Liver (tissue), 8 donors: ENCODE measurements at regions not wholly inside any gene's neighbourhood (a gene's known extent, or its start where the extent isn't known, plus 50 kb on each side); places are given as distances from the start of the nearest gene placed in this dataset.

Source experiments
- DNase-seq: peaks from one replicate; pipeline ENCODE4 v3.0.0-alpha.2; 2017; ENCODE audit warnings: low spot score
- H3K27ac ChIP-seq, 2 donors: one replicate each; pipeline ENCODE4 v1.7.0; 2013; ENCODE audit warnings: inconsistent platforms in 2 of 2, low read length in 2 of 2, control low read depth in 1 of 2, low read depth in 1 of 2, mild to moderate bottlenecking in 1 of 2
- H3K27me3 ChIP-seq, 4 donors: one replicate each; pipeline versions ENCODE4 v1.6.1 to v1.7.0; 2013; ENCODE audit warnings: low read length in 3 of 4, inconsistent platforms in 1 of 4, mild to moderate bottlenecking in 1 of 4, moderate library complexity in 1 of 4; ENCODE audit not compliant: control insufficient read depth in 4 of 4, insufficient read depth in 4 of 4
- H3K36me3 ChIP-seq, 4 donors: one replicate each; pipeline versions ENCODE4 v1.6.1 to v1.7.0; 2013; ENCODE audit warnings: low read length in 3 of 4, mild to moderate bottlenecking in 3 of 4, low read depth in 1 of 4, moderate library complexity in 1 of 4; ENCODE audit not compliant: control insufficient read depth in 4 of 4, insufficient read depth in 3 of 4
- H3K4me1 ChIP-seq, 4 donors: one replicate each; pipeline versions ENCODE4 v1.6.1 to v1.7.0; 2013; ENCODE audit warnings: low read length in 3 of 4, mild to moderate bottlenecking in 3 of 4, moderate library complexity in 1 of 4; ENCODE audit not compliant: control insufficient read depth in 4 of 4, insufficient read depth in 4 of 4
- H3K4me3 ChIP-seq, 3 donors: one replicate each; pipeline versions ENCODE4 v1.6.1 to v1.7.0; 2013; ENCODE audit warnings: low read length in 3 of 3, control low read depth in 1 of 3, low read depth in 1 of 3, mild to moderate bottlenecking in 1 of 3
- H3K9ac ChIP-seq, 2 donors: one replicate each; pipeline ENCODE4 v1.7.0; 2013; ENCODE audit warnings: low read length in 2 of 2, mild to moderate bottlenecking in 2 of 2, moderate library complexity in 2 of 2, control low read depth in 1 of 2, low read depth in 1 of 2
- H3K9me3 ChIP-seq, 4 donors: one replicate each; pipeline versions ENCODE4 v1.6.1 to v1.7.0; 2013; ENCODE audit warnings: low read length in 3 of 4; ENCODE audit not compliant: control insufficient read depth in 4 of 4
- EGR1 ChIP-seq, 2 donors: IDR thresholded peaks; 2 replicates each; pipeline ENCODE4 v1.6.1; 2016 to 2018; ENCODE audit warnings: antibody characterized with exemption in 2 of 2, low read depth in 2 of 2
- FOXA1 ChIP-seq: IDR thresholded peaks from 2 replicates; pipeline ENCODE4 v1.6.1; 2016; ENCODE audit warnings: antibody characterized with exemption
- FOXA2 ChIP-seq: IDR thresholded peaks from 2 replicates; pipeline ENCODE4 v1.6.1; 2016; ENCODE audit warnings: antibody characterized with exemption
- GABPA ChIP-seq, 2 donors: IDR thresholded peaks in 1 of 2; conservative IDR thresholded peaks in 1 of 2; 2 replicates each; pipeline ENCODE4 v1.6.1; 2016; ENCODE audit warnings: antibody characterized with exemption in 2 of 2, mild to moderate bottlenecking in 1 of 2, moderate library complexity in 1 of 2
- HNF4A ChIP-seq, 2 donors: conservative IDR thresholded peaks; 2 replicates each; pipeline ENCODE4 v1.6.1; 2016; ENCODE audit warnings: antibody characterized with exemption in 2 of 2, mild to moderate bottlenecking in 2 of 2
- HNF4G ChIP-seq: IDR thresholded peaks from 2 replicates; pipeline ENCODE4 v1.6.1; 2016; ENCODE audit warnings: antibody characterized with exemption
- JUND ChIP-seq, 2 donors: IDR thresholded peaks; 2 replicates each; pipeline ENCODE4 v1.6.1; 2016; ENCODE audit warnings: antibody characterized with exemption in 2 of 2
- NR2F2 ChIP-seq: IDR thresholded peaks from 2 replicates; pipeline ENCODE4 v1.6.1; 2016; ENCODE audit warnings: antibody characterized with exemption
- RAD21 ChIP-seq, 2 donors: IDR thresholded peaks; 2 replicates each; pipeline ENCODE4 v1.6.1; 2016; ENCODE audit warnings: antibody characterized with exemption in 2 of 2, mild to moderate bottlenecking in 2 of 2
- RXRA ChIP-seq, 2 donors: IDR thresholded peaks; 2 replicates each; pipeline ENCODE4 v1.6.1; 2017 to 2018; ENCODE audit warnings: antibody characterized with exemption in 2 of 2, mild to moderate bottlenecking in 1 of 2
- SP1 ChIP-seq: IDR thresholded peaks from 2 replicates; pipeline ENCODE4 v1.6.1; 2018; ENCODE audit warnings: antibody characterized with exemption, mild to moderate bottlenecking
- TAF1 ChIP-seq: conservative IDR thresholded peaks from 2 replicates; pipeline ENCODE4 v1.6.1; 2016; ENCODE audit warnings: antibody characterized with exemption, mild to moderate bottlenecking
- YY1 ChIP-seq: IDR thresholded peaks from 2 replicates; pipeline ENCODE4 v1.6.1; 2016; ENCODE audit warnings: antibody characterized with exemption, mild to moderate bottlenecking
- WGBS: extraction: QIAGEN DNeasy Blood & Tissue Kit; methylation state at CpG from one replicate; pipeline ENCODE4 v1.1.7; 2013; 5-methylcytosine and 5-hydroxymethylcytosine counted together
- TF ChIP-seq, protein P1 (sequence below): IDR thresholded peaks from 2 replicates; pipeline ENCODE4 v1.6.1; 2016; ENCODE audit warnings: antibody characterized with exemption
- TF ChIP-seq, protein P2 (sequence below): IDR thresholded peaks from 2 replicates; pipeline ENCODE4 v1.6.1; 2016; ENCODE audit warnings: antibody characterized with exemption
- TF ChIP-seq, protein P3 (sequence below): IDR thresholded peaks from 2 replicates; pipeline ENCODE4 v1.6.1; 2016; ENCODE audit warnings: antibody characterized with exemption
- TF ChIP-seq, protein P4 (sequence below): fragments of 150-350 bp; IDR thresholded peaks from 2 replicates; pipeline ENCODE4 v1.5.1; 2017; ENCODE audit warnings: improper control_type of control experiment, low read depth, low read length; ENCODE audit not compliant: missing input control
- TF ChIP-seq, protein P5 (sequence below): IDR thresholded peaks from 2 replicates; pipeline ENCODE4 v1.6.1; 2016; ENCODE audit warnings: antibody characterized with exemption, mild to moderate bottlenecking
- donor health status: healthy.
- donor health status: healthy.
- donor health status: healthy.
- donor health status: healthy.
- donor health status: healthy.

DNA sequence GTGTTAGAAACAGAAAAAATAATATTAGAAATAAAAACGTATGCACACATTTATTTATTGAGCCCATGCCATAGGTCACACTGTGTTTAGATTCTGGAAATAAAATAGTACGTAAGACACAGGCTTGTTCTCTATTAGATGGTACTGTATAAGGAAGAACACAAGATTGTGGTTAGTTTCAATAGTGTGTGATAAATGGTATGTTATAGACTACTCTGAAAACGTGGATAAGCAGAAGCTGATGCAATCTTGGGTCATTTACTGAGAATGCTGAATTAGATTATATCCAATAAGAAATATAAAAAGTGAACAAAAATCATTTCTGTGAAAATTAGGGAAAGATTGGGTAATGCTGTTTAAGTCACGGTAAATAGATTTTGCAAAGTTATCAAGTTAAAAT is 1456.4 kb upstream of the ACO1 start (continued):
- TF ChIP-seq, protein P1, sequence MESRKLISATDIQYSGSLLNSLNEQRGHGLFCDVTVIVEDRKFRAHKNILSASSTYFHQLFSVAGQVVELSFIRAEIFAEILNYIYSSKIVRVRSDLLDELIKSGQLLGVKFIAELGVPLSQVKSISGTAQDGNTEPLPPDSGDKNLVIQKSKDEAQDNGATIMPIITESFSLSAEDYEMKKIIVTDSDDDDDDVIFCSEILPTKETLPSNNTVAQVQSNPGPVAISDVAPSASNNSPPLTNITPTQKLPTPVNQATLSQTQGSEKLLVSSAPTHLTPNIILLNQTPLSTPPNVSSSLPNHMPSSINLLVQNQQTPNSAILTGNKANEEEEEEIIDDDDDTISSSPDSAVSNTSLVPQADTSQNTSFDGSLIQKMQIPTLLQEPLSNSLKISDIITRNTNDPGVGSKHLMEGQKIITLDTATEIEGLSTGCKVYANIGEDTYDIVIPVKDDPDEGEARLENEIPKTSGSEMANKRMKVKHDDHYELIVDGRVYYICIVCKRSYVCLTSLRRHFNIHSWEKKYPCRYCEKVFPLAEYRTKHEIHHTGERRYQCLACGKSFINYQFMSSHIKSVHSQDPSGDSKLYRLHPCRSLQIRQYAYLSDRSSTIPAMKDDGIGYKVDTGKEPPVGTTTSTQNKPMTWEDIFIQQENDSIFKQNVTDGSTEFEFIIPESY: no peak
- no peak for TF ChIP-seq HNF4G
- TF ChIP-seq JUND (IDR thresholded peaks at IDR 0.05): no peak
- TF ChIP-seq YY1: no peak
- no peak for TF ChIP-seq EGR1 (IDR thresholded peaks at IDR 0.05; ENCODE audit: low read depth in 2 of 2)

DNA sequence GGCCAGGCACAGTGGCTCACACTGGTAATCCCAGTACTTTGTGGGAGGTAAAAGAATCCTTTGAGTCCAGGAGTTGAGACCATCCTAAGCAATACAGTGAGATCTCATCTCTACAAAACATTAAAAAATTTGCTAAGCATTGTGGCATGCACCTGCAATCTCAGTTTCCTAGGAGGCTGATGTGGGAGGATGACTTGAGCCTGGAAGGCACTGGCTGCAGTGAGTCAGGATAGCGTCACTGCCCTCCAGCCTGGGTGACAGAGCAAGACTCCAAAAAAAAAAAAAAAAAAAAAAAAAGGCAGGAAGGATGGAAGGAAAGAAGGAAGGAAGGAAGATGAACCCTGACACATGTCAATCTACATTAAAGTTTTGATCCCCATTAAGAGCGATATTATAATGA is 1452.2 kb upstream of the ACO1 start:
- TF ChIP-seq HNF4A (conservative IDR thresholded peaks at IDR 0.05) (no peak), RAD21 (IDR thresholded peaks at IDR 0.05) (no peak), TAF1 (no peak), NR2F2 (no peak), RXRA (IDR thresholded peaks at IDR 0.05) (no peak), FOXA2 (no peak), GABPA (IDR thresholded peaks at IDR 0.05 in 1 of 2, conservative IDR thresholded peaks at IDR 0.05 in 1 of 2) (no peak), EGR1 (IDR thresholded peaks at IDR 0.05; ENCODE audit: low read depth in 2 of 2) (no peak), SP1 (no peak), YY1 (no peak), FOXA1 (no peak), HNF4G (no peak), JUND (IDR thresholded peaks at IDR 0.05) (no peak)
- TF ChIP-seq, protein P2, sequence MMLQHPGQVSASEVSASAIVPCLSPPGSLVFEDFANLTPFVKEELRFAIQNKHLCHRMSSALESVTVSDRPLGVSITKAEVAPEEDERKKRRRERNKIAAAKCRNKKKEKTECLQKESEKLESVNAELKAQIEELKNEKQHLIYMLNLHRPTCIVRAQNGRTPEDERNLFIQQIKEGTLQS: no peak
- TF ChIP-seq, protein P1: no peak
- TF ChIP-seq, protein P3, sequence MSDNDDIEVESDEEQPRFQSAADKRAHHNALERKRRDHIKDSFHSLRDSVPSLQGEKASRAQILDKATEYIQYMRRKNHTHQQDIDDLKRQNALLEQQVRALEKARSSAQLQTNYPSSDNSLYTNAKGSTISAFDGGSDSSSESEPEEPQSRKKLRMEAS: no peak
- TF ChIP-seq, protein P4, sequence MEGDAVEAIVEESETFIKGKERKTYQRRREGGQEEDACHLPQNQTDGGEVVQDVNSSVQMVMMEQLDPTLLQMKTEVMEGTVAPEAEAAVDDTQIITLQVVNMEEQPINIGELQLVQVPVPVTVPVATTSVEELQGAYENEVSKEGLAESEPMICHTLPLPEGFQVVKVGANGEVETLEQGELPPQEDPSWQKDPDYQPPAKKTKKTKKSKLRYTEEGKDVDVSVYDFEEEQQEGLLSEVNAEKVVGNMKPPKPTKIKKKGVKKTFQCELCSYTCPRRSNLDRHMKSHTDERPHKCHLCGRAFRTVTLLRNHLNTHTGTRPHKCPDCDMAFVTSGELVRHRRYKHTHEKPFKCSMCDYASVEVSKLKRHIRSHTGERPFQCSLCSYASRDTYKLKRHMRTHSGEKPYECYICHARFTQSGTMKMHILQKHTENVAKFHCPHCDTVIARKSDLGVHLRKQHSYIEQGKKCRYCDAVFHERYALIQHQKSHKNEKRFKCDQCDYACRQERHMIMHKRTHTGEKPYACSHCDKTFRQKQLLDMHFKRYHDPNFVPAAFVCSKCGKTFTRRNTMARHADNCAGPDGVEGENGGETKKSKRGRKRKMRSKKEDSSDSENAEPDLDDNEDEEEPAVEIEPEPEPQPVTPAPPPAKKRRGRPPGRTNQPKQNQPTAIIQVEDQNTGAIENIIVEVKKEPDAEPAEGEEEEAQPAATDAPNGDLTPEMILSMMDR: no peak
- TF ChIP-seq, protein P5, sequence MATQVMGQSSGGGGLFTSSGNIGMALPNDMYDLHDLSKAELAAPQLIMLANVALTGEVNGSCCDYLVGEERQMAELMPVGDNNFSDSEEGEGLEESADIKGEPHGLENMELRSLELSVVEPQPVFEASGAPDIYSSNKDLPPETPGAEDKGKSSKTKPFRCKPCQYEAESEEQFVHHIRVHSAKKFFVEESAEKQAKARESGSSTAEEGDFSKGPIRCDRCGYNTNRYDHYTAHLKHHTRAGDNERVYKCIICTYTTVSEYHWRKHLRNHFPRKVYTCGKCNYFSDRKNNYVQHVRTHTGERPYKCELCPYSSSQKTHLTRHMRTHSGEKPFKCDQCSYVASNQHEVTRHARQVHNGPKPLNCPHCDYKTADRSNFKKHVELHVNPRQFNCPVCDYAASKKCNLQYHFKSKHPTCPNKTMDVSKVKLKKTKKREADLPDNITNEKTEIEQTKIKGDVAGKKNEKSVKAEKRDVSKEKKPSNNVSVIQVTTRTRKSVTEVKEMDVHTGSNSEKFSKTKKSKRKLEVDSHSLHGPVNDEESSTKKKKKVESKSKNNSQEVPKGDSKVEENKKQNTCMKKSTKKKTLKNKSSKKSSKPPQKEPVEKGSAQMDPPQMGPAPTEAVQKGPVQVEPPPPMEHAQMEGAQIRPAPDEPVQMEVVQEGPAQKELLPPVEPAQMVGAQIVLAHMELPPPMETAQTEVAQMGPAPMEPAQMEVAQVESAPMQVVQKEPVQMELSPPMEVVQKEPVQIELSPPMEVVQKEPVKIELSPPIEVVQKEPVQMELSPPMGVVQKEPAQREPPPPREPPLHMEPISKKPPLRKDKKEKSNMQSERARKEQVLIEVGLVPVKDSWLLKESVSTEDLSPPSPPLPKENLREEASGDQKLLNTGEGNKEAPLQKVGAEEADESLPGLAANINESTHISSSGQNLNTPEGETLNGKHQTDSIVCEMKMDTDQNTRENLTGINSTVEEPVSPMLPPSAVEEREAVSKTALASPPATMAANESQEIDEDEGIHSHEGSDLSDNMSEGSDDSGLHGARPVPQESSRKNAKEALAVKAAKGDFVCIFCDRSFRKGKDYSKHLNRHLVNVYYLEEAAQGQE: no peak
- no peaks in the 10 kb centered on the region for H3K27me3 ChIP-seq
- DNase-seq: no peak
- WGBS: 75% methylated on average over 2 of the region's 2 CpGs
- H3K9ac ChIP-seq: no peak overlapping the region
- H3K36me3 ChIP-seq: no peaks in the 10 kb centered on the region
- H3K9me3 ChIP-seq: peaks cover 0 to 3% (median 0%) of the 10 kb centered on the region in 4 donors
- no peak overlapping the region for H3K27ac ChIP-seq
- H3K4me3 ChIP-seq: no peak overlapping the region
- no peaks in the 10 kb centered on the region for H3K4me1 ChIP-seq
